KG1 (cell line): ENCODE measurements at regions not wholly inside any gene's neighbourhood (a gene's known extent, or its start where the extent isn't known, plus 50 kb on each side); places are given as distances from the start of the nearest gene placed in this dataset.
A peak's percentile ranks its signal among the peaks of the same experiment; 100 is the strongest.
"Not testable (repeated sequence)": the region's sequence is repeated elsewhere in the genome, so short reads cannot be mapped to it uniquely, and the experiment has no call there.

Experiments used
- DNase-seq: peaks from one replicate; lab custom pipeline; 2025; lab: John Stamatoyannopoulos, UW

DNA sequence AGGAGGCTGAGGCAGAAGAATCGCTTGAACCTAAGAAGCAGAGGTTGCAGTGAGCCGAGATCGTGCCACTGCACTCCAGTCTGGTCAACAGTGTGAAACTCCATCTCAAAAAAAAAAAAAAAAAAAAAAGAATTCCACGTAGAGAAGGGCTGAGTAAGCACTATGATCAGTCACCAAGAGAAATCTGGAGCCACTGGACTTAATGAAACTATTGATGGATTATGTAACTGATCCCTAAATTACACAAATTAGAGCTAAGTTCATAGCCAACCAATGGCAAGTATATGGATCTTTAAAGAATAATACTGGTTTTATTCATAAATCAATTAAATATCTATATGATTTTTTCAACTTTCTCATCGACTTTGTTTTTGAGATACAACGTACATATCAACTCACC is 72.2 kb upstream of the ABLIM1 start:
- no peak for DNase-seq

- DNase-seq: no peak
Observed at GRCh38 chr10:114732931-114733330, 74.9 kb upstream of the ABLIM1 start.

- DNase-seq: no peak
Observed at GRCh38 chr10:114735946-114736345, 77.9 kb upstream of the ABLIM1 start.

- no peak for DNase-seq
Observed at GRCh38 chr10:114743521-114744231, 77.9 kb upstream of the FHIP2A start.

DNA sequence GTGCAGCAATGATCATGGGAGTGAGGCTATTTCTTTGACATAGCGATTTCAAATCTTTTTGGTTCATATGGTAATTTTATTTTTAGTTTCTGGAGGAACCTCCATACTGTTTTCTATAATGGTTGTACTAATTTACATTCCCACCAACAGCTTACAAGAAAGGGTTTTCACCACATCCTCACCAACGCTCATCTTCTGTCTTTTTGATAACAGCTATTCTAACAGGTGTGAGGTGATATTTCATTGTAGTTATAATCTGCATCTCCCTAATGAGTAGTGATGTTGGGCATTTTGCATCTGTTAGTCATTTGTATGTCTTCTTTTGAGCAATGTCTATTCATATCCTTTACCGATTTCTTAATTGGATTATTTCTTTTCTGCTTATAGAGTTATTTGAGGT is 75.0 kb upstream of the FHIP2A start:
- no peak for DNase-seq

DNA sequence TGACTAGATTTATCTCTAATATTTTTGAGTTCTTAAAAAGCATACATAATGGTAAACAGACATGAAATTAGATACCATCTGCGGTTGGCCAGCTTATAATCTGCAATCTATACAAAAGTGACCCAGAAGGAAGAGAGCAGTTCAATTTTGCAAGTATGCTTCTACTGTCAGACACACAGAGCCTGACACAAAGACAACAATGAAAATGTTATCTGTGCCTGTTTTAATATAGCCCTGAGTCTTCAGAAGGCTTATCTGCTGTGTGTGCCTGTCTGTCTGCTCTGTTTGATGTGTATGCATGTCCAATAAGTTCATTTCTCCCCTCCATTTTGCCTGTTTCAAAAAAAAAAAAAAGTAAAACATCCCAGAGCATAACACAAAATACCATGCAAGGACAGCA is 73.3 kb upstream of the FHIP2A start:
- no peak for DNase-seq

DNA sequence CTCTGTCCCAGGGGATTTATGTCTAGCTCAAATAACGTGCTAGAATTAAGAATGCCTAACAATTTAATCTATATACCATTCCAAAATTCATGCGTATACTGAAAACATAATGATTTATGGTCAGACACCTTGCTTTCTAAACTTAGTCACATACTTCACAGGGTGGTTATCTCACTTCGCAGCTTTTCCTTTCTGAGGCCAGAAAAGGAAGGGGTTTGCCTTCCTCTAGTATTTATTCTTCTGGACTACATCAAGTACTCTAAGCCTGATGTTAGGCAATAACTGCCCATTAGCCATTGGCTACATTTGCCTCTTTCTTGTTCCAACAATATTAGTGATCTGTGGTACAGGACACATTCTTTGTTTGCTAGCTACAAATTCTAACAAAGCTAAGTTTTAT is 72.6 kb upstream of the FHIP2A start:
- DNase-seq: peak; percentile 74

GRCh38 chr10:114749510-114749909 is 72.1 kb upstream of the FHIP2A start:
- no peak for DNase-seq

- no peak for DNase-seq
Observed at GRCh38 chr10:114751856-114752255, 69.7 kb upstream of the FHIP2A start.

- not testable (repeated sequence) for DNase-seq
Observed at GRCh38 chr10:114752570-114752969, 69.0 kb upstream of the FHIP2A start.

- DNase-seq: no peak
Observed at GRCh38 chr10:114753126-114753525, 68.5 kb upstream of the FHIP2A start.

DNA sequence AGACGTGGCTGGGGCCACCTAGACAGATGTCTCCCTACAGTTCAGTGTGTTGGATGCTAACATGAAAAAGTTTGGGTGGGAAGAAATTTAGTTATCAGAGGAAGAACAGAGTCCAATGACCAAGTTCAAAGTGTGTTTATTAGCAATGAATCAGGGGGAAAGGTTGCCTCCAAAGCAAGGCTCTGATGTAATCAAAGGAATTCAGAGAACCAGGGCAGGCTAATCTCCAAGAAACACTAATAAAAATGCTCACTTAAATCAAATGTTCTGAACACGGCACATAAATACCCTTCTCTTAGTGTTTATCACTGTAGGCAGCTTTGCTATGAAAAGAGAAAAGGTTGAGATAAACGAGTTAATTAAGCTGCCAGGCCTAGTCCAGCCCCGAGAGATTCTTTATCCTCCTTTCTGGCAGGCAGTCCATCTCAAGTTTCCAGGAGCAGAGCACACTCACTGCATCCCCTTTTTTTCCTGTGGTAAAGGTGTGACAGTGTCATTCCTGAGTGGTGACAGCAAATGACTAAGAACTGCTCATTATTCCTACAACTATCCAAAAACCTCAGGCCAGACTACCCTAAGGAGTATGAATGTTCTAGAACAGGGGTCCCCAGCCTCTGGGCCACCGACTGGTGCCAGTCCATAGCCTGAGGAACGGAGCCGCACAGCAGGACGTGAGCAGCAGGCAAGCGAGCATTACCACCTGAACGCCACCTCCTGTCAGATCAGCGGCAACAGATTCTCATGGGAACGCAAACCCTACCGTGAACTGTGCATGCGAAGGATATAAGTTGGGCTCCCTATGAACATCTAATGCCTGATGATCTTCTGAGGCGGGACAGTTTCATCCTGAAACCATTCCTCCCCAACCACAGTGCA is 66.9 kb upstream of the FHIP2A start:
- no peak for DNase-seq

- no peak for DNase-seq
Observed at GRCh38 chr10:114755537-114755936, 66.0 kb upstream of the FHIP2A start.

GRCh38 chr10:114758331-114758730 is 63.2 kb upstream of the FHIP2A start:
- no peak for DNase-seq

GRCh38 chr10:114761205-114762193 is 60.1 kb upstream of the FHIP2A start:
- DNase-seq: no peak

- DNase-seq: no peak
Observed at GRCh38 chr10:114762811-114763210, 58.8 kb upstream of the FHIP2A start.

- DNase-seq: no peak
Observed at GRCh38 chr10:114764656-114765055, 56.9 kb upstream of the FHIP2A start.

DNA sequence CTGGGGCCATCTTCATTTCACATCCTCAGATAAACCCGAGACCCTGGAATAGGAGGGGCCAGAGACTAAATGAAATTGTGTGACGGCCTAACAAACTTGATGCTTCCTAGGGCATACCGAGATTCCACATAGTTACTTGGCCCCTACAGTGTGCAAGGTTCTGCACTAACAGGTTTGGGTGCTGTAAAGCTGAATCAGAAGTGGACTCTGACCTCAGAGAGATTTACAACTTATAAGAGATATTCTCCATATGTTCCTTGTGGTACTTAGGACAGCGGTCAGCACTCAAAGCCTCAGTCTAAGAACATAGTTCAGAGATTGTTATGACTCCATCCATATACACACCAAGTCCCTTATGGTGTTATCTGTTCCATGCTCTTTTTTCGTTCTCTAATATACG is 55.1 kb upstream of the FHIP2A start:
- no peak for DNase-seq

DNA sequence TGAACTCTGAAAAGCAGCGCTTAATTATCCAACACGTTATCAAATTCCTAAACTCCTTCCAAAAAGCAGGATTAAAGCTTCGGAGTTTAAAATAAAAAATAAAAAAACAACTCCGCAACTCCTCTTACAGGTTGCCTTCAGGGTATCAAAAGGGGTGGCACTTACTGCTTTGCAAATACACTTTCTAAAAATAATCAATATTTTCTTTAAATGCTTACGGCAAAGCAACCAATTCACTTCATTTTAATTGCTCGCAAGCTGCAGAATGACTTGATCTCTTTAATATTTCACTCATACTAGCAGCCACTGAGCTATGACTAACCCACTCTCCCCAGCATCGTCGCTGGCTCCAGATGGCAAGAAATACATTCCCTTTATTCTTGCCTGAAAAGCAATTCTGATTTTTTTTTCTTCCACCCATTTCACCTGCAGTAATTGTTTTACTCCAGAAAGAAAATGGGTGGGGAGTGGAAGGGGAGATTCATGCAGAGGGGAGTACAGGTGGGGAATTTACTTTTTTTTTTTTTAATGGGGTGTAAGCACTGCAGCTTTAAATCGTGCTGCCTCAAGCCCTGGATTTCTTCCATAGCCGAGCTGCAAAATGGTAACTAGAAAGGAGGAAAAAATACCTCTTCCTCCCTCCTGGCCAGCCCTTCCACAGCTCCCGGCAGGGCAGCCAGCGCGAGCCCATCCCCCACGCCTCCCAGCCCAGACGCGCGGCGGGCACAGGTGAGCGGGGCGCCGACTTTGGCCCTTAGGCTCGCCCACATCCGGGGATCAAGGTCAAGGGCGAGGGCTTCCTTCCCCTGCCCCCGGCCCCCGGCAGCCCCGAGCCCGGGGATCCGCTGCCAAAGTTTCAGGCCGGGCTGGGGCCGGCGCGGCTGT is 54.2 kb upstream of the FHIP2A start:
- no peak for DNase-seq

DNA sequence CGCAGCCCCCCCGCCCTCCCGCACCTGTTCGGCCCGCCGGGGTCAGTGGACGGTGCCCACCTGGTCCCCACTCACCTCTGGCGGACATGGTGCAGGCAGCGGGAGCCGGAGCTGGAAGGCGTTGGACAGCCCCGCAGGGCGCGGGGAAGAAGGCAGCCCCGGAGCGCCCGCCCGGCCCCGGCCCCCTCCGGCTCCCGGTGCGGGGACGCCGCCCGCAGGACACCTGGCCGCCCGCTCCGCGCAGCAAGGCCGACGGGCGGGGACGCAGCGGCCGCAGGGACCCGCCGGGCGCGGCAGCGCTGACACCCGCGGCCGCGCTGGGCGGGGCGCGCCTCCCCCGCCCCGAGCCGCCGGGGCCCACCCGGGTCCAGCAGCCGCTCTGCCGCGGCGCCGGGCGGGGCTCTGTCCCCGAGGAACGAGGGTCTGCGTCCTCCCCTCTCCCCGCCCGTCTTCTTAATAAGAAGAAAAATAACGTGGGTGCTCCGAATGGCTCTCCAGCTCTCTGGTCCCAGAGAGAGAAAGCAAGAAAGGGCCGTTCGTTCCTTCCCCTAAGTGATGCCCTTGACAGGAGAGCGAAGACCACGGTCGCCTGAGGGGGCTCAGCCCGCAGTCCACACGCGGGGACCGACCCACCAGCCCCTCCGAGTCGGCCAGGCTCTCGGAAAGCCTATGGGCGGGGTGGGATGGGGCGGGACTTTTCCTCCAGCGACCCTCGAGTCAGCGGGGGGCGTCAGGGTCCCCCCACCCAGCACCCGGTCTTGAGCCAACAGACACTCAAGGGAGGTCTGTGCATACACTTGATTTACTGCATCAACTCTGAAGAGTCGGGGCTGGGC is 53.4 kb upstream of the FHIP2A start:
- DNase-seq: no peak
